HG03342 (cell line): ENCODE measurements at regions not wholly inside any gene's neighbourhood (a gene's known extent, or its start where the extent isn't known, plus 50 kb on each side); places are given as distances from the start of the nearest gene placed in this dataset.

ENCODE experiments used
- ATAC-seq: cut with Tn5 transposase; IDR thresholded peaks from one replicate; pipeline ENCODE4 v1.9.1; 2021; ENCODE audit warnings: mild to moderate bottlenecking, moderate library complexity; ENCODE audit not compliant: unreplicated experiment

DNA sequence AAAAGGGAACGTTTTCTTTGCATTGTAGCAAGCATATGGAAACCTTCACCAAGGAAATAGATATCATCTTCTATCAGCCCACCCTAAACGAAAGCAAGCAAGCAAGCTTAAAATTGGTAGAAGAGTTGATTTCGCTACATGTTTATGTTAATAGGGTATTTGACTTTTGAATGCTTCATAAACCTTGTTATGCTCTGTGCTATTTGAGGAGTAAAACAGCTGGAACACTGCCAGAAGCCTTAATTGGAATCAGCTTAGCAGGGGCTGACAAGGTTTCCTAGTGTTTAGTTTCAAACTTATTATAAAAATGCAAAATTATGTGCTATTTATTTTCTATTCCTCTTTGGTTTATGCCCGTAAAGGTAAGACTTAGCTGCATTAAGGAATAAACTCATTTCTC is 70.6 kb upstream of the LINC00305 start:
- no peak for ATAC-seq

DNA sequence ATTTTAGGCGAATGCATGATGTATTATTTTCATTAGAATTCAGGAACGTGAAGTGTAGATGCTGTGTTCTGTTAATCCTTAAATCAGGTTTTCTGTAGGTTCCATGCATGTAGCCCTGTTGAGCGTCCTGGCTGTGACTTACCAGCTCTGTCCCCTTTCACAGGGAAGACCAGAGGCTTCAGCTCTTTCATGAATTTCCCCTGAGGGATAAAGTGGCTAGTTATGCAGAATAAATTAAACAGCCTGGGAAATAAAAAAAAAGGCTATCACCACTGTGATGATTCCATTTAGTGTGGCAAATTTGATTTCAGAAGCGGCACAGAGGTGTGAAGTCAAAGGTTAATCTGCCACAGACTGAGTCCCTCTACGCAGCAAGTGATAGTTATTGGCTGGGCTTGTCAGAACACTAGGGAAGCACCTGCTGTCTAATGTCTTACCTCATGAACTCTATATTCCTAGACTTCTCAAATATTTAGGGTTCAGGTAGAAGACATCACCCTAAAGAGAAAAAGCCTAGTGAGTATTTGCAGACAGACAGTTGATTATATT is 61.6 kb upstream of the LINC00305 start:
- ATAC-seq = no peak

DNA sequence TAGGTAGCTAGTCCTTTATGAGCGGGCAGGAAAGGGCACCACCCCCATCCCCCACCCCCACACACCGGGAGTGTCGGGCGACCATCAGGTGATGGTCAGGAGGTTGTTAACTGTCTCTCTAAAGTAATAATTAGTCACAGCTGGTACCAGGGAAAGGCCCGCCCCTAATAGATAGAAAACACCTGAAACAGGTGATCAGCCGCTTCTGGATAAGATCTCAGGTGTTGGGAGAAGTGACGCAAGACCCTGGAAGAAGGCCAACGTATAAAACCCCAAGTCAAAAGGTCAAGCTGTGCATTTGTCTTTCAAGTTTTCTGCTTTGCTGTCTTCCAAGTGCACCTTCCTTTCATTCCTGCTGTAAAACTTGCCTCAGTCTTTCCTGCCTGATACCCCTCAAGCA is 59.6 kb upstream of the LINC00305 start:
- ATAC-seq = no peak

DNA sequence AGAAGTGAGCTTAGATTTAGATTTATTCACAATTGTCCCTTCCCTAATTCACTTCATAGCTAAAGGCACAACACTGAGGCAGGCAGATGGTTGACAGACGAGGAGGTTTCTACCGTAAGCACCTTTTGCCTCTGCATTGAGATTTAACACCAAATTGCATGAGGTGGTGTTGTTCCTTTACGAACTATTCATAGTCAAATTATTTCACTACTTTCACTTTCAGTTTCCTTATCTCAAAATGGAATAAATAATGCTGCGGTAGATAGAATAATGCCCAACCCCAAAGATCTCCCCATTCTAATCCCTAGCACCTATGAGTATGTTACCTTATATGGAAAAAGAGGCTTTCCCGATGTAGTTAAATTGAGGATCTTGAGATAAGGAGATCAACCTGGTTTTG is 58.9 kb upstream of the LINC00305 start:
- no peak for ATAC-seq

DNA sequence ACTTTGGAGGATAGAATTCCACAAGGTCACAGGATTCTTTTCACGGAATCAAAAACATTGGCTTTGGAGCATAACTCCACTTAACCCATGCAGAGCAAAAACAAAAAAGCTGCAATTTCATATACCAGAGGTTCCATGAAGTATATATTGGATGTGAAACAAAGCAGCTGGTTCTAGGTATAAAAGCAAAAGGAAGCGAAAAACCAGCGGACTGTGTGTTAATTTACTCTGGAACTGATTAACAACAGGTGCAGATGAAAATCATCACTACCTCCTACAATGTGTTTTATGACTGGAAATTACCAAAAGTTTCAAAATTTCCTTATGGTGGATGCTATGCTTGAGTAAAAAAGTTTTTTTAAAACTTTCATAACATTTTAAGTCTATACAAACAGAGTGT is 54.4 kb upstream of the LINC00305 start:
- ATAC-seq = no peak

DNA sequence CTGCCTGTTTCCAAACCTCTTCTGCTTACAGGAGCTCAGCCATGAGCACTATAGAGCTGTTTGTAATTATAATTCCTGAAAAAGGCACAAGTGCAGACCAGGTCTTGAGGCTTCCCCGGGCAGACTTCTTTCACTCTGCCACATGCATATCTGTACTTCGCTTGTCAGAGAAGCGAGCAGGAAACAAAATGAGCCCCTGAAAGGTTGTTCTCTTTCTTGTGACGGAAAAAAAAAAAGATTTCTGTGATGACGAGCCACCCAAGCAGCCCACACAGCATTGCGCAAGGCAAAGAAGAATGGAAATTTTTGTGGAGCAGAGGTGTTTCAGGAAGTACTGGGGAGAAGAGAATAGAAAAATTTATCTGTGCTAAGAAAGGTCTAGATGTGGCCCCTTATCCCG is 54.0 kb upstream of the LINC00305 start:
- ATAC-seq = no peak

DNA sequence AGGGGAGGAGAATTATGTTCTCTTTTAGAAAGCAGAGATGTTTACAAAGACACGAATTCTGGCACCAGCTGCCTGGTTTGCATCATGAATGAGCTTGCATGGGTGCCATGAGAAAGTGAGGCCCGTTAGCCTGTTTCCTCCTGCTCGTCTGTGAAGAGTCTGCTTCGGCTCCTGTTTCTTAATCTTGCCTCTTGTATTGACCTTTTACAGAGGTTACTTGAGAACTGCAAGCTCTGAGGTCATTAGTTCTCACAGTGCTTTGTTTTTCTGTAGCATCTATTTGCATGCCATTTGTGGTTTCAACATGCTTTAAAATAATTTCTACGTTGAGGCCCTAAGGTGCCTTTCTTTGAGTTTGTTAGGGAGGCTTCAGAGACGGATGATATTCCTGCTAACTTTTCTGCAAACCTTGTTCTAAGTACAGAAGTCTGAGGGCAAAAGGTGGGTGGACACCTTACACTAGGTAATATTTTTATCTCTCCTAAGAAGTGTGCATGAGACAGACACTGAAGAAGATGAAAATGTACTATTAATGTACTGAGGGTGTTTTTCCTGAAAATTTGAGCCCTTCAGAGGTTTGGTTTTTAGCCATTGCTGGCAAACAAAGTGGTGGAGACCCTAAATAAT is 53.4 kb upstream of the LINC00305 start:
- no peak for ATAC-seq

DNA sequence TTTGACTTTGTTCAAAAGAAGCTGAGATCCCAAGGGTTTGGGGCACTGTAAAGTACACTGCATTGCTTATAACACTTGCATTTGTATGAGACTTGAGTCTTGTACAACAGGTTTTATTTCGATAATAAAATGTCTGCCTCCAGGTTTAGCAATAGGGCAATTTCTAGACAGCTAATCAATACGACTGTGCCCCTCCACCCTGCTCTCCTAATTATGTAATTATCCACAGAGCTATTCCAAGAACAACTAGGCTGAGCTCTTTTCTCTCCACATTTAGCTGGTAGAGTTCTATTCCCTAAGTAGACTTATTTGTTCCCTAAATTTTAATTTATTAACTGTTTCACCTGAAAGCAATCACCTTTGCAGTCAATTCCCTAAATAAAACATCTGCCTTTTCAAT is 52.9 kb upstream of the LINC00305 start:
- ATAC-seq = no peak

DNA sequence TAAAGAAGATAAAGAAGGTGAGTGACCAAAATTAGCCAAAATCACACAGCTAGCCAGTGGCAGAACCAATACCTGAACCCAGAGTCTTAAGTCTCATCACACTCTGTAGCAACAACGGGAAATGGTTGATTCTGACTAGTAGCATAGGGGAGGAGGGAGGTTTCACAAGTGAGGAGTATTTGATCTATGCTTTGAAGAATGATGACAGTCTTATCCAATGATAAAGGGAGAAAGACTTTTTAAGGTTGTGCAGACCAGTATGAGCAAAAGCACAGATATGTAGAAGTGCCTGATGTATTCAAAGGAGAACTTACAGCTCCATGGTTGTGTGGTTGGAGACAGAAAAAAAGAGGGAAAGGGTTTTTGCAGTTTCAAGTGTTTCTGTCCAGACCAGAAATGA is 50.7 kb upstream of the LINC00305 start:
- ATAC-seq = no peak
